ENCODE measurements at regions not wholly inside any gene's neighbourhood (a gene's known extent, or its start where the extent isn't known, plus 50 kb on each side); places are given as distances from the start of the nearest gene placed in this dataset.

DNA sequence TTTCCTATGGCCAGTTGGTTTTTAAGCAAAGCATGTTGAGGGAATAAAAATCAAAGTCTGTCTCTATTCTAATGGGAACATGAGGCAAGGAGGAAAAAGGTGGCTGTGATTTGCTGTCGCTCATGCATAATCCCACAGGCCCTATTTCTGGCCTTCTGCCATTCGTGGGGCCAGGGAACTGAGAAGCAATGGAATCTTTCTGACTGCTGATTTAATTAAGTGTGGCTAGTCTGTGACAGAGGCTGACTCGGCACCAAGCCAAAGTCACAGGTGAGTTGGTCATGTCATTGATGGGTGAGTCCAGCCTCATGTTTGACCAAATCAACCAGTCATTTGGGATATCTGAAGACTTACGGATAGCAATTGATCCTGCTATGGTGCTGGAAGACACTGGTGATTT, 429.3 kb upstream of the CADM1 start:
- TF ChIP-seq, protein P1, sequence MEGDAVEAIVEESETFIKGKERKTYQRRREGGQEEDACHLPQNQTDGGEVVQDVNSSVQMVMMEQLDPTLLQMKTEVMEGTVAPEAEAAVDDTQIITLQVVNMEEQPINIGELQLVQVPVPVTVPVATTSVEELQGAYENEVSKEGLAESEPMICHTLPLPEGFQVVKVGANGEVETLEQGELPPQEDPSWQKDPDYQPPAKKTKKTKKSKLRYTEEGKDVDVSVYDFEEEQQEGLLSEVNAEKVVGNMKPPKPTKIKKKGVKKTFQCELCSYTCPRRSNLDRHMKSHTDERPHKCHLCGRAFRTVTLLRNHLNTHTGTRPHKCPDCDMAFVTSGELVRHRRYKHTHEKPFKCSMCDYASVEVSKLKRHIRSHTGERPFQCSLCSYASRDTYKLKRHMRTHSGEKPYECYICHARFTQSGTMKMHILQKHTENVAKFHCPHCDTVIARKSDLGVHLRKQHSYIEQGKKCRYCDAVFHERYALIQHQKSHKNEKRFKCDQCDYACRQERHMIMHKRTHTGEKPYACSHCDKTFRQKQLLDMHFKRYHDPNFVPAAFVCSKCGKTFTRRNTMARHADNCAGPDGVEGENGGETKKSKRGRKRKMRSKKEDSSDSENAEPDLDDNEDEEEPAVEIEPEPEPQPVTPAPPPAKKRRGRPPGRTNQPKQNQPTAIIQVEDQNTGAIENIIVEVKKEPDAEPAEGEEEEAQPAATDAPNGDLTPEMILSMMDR (conservative IDR thresholded peaks at IDR 0.05 in 1 of 2, IDR thresholded peaks at IDR 0.05 in 1 of 2; ENCODE audit: extremely low read depth in 1 of 2, insufficient read depth in 1 of 2, low read depth in 1 of 2, low read length in 2 of 2): no peak
- no peak for TF ChIP-seq EZH2 (IDR thresholded peaks at IDR 0.05; ENCODE audit: borderline replicate concordance, low read length)

Data from mammary epithelial cell (primary cell).